GM21447 (cell line): ENCODE measurements at regions not wholly inside any gene's neighbourhood (a gene's known extent, or its start where the extent isn't known, plus 50 kb on each side); places are given as distances from the start of the nearest gene placed in this dataset.
"Not testable (repeated sequence)": the region's sequence is repeated elsewhere in the genome, so short reads cannot be mapped to it uniquely, and the experiment has no call there.

Experiments used
- ATAC-seq: cut with Tn5 transposase; IDR thresholded peaks from one replicate; pipeline ENCODE4 v1.9.1; 2021; ENCODE audit not compliant: unreplicated experiment

GRCh38 chr12:127771546-127771945 lies 495.4 kb upstream of the TMEM132C start:
- no peak for ATAC-seq

- ATAC-seq: no peak
Measured at GRCh38 chr12:127773520-127773919, 493.4 kb upstream of the TMEM132C start.

GRCh38 chr12:127774828-127775227 lies 492.1 kb upstream of the TMEM132C start:
- no peak for ATAC-seq

GRCh38 chr12:127779301-127780045 lies 487.5 kb upstream of the TMEM132C start:
- ATAC-seq: no peak

- no peak for ATAC-seq
Measured at GRCh38 chr12:127780881-127781280, 486.1 kb upstream of the TMEM132C start.

- no peak for ATAC-seq
Measured at GRCh38 chr12:127781336-127781735, 485.6 kb upstream of the TMEM132C start.

- no peak for ATAC-seq
Measured at GRCh38 chr12:127785540-127785939, 481.4 kb upstream of the TMEM132C start.

GRCh38 chr12:127785986-127786590 lies 480.9 kb upstream of the TMEM132C start:
- ATAC-seq: no peak

- no peak for ATAC-seq
Measured at GRCh38 chr12:127787544-127787943, 479.4 kb upstream of the TMEM132C start.

GRCh38 chr12:127790376-127790775 lies 476.6 kb upstream of the TMEM132C start:
- no peak for ATAC-seq

GRCh38 chr12:127791217-127791616 lies 475.8 kb upstream of the TMEM132C start:
- no peak for ATAC-seq

GRCh38 chr12:127797918-127798317 lies 469.1 kb upstream of the TMEM132C start:
- no peak for ATAC-seq

GRCh38 chr12:127802271-127802670 lies 464.7 kb upstream of the TMEM132C start:
- ATAC-seq: no peak

- ATAC-seq: no peak
Measured at GRCh38 chr12:127803545-127803944, 463.4 kb upstream of the TMEM132C start.

- ATAC-seq: no peak
Measured at GRCh38 chr12:127809275-127809674, 457.7 kb upstream of the TMEM132C start.

- no peak for ATAC-seq
Measured at GRCh38 chr12:127810041-127810440, 456.9 kb upstream of the TMEM132C start.

GRCh38 chr12:127810459-127810858 lies 456.5 kb upstream of the TMEM132C start:
- not testable (repeated sequence) for ATAC-seq

- ATAC-seq: no peak
Measured at GRCh38 chr12:127811988-127812387, 455.0 kb upstream of the TMEM132C start.

- ATAC-seq: no peak
Measured at GRCh38 chr12:127813147-127813546, 453.8 kb upstream of the TMEM132C start.

- no peak for ATAC-seq
Measured at GRCh38 chr12:127819056-127819455, 447.9 kb upstream of the TMEM132C start.

GRCh38 chr12:127820271-127820670 lies 446.7 kb upstream of the TMEM132C start:
- no peak for ATAC-seq

- ATAC-seq: no peak
Measured at GRCh38 chr12:127820846-127821245, 446.1 kb upstream of the TMEM132C start.
